Ammon's horn (tissue), 1 donor: ENCODE measurements at regions not wholly inside any gene's neighbourhood (a gene's known extent, or its start where the extent isn't known, plus 50 kb on each side); places are given as distances from the start of the nearest gene placed in this dataset.

Source experiments
- DNase-seq: peaks from one replicate; pipeline ENCODE4 v3.0.0-alpha.2; 2016; ENCODE audit warnings: low spot score

DNA sequence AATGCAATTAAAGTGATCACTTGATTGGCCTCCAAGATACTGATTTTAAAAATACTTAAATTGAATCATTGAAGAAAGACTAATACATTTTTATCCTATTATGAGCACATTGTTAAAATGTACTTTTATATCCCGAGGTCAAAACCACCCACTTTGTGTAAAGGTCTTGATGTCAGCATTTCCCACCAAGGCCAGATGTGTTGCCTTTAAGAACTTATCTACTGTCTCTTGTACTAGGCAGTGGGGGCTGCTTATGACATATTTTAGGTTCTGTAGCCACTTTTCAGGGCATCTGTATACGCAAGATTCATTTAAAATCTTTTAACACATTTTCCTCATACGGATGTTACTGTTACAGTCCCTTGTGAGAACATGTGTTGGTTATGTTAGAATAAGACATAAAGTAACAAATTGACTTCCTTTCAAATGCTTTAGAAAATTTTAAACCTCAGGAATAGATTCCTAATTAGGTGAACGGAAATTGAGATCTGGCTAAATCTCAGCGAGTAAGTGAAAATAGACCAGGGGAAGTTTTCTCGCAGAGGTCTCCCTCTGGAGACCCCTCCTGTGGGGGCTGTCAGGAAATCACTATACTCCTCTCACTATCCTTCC is 456.2 kb downstream of the ADAMTS20 start:
- DNase-seq: no peak

- no peak for DNase-seq
Observed at GRCh38 chr12:43094886-43095575, 457.0 kb downstream of the ADAMTS20 start.

DNA sequence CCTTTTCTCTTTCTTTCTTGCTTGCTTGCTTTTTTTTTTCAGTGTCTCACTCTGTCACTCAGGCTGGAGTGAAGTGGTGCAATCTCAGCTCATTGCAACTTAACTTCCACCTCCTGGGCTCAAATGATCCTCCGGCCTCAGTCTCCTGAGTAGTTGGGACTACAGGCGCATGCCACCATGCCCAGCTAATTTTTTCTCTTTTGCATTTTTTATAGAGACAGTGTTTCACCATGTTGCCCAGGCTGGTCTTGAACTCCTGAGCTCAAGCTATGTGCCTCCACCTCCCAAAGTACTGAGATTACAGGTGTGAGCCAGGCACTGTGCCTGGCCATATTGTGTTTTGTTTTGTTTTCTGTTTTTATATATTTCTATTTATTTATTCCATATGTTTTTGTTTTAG is 461.0 kb downstream of the ADAMTS20 start:
- no peak for DNase-seq

DNA sequence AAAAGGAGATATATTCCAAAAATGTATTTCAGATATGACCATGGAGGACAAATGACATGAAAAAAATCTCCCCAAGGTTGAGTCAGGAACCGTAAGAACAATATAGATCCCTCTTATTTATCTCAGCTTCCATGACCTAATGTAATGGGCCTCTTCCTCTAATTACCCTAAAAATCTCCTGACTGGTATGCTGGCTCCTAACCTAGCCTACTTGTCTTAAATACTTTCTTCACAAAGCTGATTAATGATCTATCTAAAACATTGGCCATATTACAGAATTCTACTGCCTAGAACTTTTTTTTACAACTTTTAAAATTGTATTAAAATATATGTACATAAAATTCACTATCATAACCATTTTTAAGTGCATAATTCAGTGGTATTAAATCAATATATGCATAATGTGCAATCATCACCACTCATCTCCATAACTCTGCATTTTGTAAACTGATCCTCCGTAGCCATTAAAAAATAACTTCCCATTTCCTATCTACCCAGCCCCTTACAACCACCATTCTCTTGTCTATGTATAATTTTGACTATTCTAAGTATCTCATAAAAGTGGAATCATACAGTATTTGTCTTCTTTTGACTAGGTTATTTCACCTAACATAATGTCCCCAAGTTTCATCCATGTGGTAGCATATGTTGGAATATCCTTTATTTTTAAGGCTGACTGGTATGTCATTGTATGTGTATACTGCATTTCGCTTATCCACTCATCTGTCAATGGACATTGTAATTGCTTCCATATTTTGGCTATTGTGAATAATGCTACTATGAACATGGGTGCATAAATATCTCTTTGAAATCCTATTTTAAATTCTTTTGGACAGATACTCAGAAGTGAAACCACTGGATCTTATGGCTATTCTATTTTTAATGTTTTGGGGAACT is 464.6 kb downstream of the ADAMTS20 start:
- no peak for DNase-seq

- DNase-seq: no peak
Observed at GRCh38 chr12:43079476-43079875, 472.5 kb downstream of the ADAMTS20 start.

GRCh38 chr12:43078976-43079375 is 473.0 kb downstream of the ADAMTS20 start:
- no peak for DNase-seq

DNA sequence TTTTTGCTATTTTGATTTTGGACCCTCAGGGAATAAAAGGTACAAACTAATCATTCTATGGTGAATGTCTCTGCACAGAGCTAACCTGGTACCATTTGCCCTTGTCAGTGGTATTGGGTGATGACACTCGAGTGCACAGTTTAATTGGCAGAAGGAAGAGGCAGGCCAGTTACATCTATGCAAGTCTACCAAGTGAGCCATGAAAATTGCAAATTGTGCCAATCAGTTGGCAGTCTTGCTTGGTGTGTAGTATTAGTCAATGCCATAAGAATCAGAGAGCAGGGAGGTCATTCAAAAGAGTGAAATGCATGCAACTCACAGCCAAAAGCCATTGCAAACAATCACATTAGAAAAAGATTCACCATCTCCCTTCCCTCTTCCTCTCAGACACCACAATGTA is 479.6 kb downstream of the ADAMTS20 start:
- no peak for DNase-seq

DNA sequence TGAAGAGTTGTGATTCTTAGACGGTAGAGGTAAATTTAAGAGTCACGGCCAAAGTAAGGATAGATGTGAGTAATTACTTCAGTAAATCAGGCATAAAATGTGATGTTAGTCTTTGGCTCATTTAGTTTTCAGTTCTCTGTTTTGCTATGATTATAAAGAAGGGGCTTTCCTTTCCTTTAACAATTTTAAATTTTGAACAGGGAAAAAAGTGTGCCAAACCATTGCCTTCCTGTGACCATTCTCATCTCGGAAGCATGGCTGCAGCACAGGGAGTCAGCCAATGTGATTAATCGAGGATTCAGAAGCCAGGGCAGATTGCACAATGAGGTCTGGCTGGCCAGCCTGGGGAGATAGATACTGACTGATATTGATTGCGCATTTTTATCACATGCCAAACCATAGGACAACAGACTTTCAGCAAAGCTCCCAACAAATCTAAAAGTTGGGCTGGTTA is 480.2 kb upstream of the PRICKLE1 start:
- no peak for DNase-seq

DNA sequence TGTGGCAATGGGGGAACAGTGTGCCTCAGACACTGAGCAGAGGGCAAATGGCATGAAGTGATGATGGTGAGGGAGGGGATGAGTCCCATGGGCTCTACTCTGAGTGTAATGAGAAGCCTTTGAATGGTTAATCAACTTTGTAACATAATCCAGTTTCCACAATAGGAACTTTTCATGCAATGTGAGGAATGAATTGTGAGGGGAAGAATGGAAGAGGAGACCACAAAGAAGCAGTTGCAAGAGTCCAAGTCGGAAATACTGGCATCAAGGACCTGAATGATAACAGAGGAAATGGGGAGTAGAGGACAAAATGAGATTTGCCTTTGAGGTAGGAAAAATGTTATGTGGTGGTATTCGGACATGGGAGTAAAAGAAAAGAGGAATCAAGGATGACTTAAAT is 476.9 kb upstream of the PRICKLE1 start:
- DNase-seq: no peak

- no peak for DNase-seq
Observed at GRCh38 chr12:43063650-43064049, 474.1 kb upstream of the PRICKLE1 start.

GRCh38 chr12:43062201-43062895 is 472.8 kb upstream of the PRICKLE1 start:
- DNase-seq: no peak

DNA sequence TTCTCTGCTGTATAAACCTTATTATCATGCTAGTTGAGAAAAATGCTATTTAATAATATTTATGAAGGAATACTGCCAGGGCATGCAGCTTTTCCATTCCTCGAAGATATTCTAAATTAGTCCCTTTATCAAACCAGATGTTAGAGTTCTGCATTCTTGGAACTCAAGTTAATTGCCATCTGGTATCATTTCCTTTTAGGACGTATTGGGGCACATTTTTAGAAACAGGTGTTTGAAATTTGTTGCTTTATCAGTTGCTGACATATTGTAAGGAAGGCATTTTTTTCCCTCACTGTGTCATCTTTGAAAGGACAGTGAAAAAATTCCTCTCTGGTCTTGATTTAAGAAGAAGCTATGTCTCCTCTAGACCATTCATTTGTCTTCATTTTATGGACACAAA is 471.2 kb upstream of the PRICKLE1 start:
- no peak for DNase-seq

- no peak for DNase-seq
Observed at GRCh38 chr12:43058616-43059015, 469.1 kb upstream of the PRICKLE1 start.

DNA sequence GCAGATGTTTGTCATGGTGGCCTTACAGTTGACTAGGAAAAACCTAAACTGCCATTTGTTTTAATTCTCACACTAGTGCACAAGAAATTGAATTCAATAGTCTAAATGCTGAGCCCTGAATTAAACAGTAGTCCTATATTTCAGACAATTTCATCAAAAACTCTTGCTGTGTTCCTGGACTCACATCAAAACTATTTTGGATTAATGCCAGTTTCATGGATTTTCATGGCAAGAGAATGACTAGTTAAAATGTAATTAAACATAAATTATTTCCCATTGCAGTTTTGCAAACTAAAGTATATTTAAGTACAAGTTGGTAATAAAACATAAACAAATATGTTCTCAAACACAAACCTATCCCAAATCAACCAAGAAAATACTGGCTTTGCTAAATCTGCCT is 468.0 kb upstream of the PRICKLE1 start:
- DNase-seq: no peak

GRCh38 chr12:43054085-43054484 is 464.5 kb upstream of the PRICKLE1 start:
- no peak for DNase-seq

DNA sequence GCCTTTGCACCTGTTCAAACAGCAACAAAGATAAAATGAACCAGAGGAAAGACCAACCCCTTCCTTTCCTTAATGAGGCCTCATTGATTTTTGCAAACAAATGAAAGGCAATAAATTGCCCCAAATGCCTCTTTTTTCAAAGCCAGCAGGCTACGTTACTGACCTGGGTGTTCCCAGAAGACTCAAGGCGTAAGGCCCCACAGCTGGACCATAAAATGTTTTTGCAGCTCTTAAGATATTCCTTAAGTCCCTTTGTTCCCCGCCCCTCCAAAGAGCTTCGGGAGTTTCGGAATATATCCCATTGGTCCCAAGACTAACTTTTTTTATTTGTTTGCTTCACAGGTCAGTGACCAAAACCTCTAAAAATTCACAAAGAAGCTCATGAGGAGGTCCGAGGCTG is 462.9 kb upstream of the PRICKLE1 start:
- no peak for DNase-seq

DNA sequence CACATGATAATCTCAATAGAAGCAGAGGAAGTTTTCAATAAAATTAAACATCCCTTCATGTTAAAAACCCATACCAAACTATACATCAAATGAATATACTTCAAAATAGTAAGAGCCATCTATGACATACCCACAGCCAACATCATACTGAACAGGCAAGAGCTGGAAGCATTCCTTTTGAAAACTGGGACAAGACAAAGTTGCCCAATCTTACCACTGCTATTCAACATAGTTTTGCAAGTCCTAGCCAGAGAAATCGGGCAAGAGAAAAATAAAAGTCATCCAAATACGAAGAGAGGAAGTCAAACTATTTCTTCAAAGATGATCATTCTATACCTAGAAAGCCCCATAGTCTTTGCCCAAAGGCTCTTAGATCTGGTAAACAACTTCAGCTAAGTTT is 454.7 kb upstream of the PRICKLE1 start:
- DNase-seq: no peak

DNA sequence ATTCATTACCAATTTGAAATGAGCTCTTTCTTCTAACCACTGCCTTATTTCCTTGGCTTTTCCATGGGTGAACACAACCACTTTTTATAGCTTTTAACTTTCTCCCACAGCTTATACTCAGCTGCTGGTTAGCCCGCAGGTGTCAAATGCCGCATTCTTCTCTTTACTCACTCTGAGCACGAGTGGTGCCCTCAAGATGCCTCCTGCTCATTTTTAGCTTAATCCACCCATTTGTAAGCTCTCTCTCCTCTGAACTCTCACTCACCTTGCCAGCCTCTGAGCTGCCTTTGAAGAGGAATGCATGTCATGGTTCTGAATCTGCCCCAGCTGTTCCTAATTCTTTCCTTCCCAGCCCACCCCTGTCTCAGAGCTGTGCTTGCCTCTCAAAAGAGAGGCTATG is 449.4 kb upstream of the PRICKLE1 start:
- DNase-seq: no peak

DNA sequence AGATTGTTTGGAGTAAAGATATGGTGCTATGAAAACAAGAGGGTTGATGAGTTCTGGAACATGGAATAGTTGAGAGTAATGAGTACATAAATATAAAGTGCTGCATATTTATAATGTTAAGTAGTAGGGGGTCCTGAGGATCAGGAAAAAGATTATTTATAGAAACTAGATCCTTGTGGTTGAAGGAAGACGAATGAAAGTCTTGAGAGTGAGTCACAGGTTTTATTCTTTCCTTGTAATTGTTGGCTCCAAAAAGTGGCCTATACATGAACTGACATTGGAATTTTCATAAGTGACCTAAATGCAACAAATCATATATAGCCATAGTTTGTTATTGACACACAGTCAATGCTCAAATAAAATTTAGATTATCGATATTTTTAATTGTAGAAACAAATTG is 440.4 kb upstream of the PRICKLE1 start:
- DNase-seq: no peak

DNA sequence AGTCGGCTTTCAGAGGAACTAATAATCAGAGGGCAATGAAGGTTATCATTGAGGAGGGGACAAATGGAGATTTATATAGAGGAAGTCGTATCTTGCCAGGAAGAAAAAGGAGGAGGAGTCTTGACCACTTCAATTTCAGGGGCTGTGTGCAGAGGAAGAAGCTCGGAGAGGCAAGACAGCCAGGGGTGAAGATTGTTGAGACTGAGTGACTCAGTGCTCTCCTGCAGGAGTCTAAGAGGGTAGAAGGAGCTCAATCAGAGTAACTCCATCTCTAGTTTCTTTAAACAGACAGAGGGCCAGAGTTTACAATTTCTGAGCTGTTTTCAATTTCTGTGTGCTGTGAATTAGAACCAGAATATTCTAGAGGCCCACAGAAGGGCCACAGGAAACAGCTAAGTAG is 439.3 kb upstream of the PRICKLE1 start:
- DNase-seq: no peak

DNA sequence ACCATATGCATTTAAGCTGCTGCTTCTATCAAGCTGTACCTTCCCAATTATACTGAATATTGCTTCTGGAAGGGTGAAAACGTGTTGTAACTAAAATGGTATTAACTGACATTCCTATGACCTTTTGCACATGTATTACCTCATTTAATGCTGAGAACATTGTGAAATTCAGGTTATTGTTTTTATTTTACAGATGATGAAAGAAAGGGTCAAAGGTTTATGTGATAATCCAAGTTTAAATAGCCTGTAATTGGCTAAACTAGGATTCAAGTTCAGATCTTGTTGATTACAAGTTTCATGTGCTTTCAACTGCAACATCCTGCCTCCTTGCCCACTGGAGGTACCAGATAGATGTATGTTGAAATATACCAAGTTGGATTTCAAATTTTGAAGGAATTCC is 433.3 kb upstream of the PRICKLE1 start:
- DNase-seq: no peak

GRCh38 chr12:43015090-43015737 is 425.7 kb upstream of the PRICKLE1 start:
- no peak for DNase-seq
